LoVo (cell line): ENCODE measurements at regions not wholly inside any gene's neighbourhood (a gene's known extent, or its start where the extent isn't known, plus 50 kb on each side); places are given as distances from the start of the nearest gene placed in this dataset.
"Not testable (repeated sequence)": the region's sequence is repeated elsewhere in the genome, so short reads cannot be mapped to it uniquely, and the experiment has no call there.

Source experiments
- DNase-seq: peaks from one replicate; pipeline ENCODE4 v3.0.0-alpha.2; 2016; ENCODE audit warnings: low spot score

DNA sequence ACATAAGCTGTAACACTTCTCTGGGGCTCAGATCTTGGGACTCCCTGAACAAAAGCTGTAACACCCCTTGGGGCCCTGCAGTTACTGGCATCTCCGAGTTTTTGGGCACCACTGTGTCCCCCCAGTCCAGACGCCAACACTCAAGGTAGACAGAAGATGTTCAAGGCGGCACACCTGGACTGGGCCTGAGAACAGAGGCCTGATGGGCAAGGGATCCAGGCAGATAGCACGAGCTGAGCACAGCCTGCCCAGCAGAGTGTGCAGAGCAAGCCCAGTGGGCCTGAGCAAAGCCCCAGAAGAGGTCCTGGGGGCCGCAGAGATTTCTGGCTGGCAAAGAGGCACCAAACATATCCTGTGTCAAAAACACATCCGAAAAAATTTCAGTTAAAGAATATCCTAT, 1163.3 kb upstream of the PRR20A start:
- DNase-seq = no peak

DNA sequence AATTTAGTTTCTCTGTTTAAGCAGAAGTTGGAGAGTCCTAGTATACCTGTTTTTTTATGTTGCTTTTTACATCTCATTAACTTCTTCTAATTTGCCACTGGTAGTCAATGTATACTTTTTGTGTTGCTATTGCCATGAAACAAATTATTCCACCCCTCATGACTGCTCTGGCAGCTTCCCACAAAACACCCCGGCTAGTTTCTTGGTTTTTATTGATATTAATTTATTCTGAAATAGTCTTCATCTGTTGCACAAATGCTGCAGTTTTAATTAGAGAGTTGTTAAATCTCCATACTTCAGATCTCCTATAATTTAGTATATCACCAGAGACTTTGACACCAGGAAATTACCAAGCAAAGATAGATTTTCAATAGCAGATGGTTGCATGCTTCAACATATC, 1159.3 kb upstream of the PRR20A start:
- no peak for DNase-seq

- DNase-seq = not testable (repeated sequence)
Observed at GRCh38 chr13:55984026-55984425, 1156.7 kb upstream of the PRR20A start.

DNA sequence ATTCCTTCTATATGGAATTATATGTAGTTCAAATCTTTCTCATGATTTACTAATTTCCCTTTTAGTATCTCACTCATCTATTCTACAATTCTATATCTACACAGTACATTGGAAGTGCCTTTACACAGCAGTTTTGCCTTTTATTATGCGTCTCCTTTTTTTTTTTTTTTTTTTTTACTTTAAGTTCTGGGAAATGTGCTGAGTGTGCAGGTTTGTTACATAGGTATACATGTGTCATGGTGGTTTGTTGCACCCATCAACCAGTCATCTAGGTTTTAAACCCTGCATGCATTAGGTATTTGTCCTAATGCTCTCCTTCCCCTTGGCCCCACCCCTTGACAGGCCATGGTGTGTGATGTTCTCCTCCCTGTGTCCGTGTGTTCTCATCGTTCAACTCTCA, 1150.1 kb upstream of the PRR20A start:
- no peak for DNase-seq

GRCh38 chr13:55991666-55992065, 1149.1 kb upstream of the PRR20A start:
- no peak for DNase-seq

GRCh38 chr13:55992145-55992544, 1148.6 kb upstream of the PRR20A start:
- DNase-seq = no peak

GRCh38 chr13:55999709-56000108, 1141.0 kb upstream of the PRR20A start:
- no peak for DNase-seq

DNA sequence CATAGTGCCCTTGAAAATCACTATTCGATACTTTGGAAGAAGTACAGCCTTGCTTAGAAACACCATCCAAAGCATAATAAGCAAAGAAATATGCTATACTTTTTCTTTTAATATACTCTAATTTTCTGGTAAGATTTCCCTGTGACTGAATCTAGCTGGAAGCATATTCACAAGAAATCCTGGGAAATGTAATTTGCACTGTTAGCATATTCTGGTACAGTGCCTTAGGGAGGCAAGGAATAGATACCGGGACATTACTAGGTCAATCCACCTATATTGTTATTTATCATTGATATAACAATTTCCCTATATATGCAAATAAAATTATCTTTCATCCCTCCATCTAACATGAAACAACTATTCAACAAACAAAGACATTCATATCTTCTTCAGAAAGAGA, 1131.3 kb upstream of the PRR20A start:
- no peak for DNase-seq

GRCh38 chr13:56012644-56013043, 1128.1 kb upstream of the PRR20A start:
- no peak for DNase-seq

DNA sequence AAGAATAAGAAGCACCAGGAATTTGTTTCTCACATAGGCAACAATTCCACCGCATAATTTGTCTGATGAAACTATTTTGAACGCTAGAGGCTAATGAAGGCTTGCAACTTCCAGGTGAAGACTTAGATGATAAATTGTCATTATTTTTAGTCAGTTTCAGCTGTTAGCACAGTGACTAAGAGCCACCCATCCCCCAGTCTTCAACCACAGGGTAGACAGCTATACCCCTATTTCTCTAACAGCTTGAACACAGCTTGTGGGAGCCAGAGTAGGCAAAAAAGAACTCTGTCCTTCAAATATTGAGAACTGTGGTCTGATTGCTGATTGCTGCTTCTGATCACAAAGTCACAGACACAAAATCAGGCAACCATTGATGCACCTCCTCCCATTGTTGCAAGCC, 1124.8 kb upstream of the PRR20A start:
- DNase-seq = no peak

DNA sequence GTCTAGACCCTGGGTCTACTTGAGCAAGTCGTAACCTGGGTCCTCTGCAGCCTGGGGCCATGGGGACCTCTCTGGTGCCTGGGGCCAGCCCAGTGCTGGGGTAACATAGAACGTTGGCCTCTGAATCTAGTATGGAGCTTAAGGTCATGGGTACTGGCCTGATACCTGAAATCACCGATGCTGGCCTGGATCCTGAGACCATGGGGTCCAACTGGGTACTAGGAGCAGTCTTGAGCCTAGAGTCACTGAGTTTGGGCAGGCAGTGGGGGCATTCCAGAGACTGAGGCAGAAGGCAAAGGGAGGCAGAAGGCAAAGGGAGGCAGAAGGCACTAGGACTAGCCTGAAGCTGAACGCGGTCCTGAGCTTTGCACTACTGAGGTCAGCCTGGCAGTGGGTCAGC, 1121.1 kb upstream of the PRR20A start:
- no peak for DNase-seq

DNA sequence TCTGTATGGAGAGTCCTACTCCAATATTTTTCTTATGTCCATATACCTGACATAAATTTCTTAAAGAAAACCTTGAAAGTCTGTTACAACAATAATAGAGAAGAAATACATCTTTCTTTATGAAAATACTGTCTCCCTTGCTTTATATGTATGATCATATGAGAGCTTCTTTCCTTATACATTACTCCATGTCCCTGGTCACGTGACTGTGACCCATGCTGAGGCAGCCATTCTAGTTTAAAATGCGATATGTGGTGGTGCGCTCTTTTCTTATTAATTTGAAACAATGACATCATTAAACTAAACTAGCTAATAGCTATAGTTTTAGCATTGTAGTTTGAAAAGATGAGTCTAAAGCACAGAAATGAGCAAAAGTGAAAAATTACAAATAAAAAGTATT, 1120.3 kb upstream of the PRR20A start:
- no peak for DNase-seq

DNA sequence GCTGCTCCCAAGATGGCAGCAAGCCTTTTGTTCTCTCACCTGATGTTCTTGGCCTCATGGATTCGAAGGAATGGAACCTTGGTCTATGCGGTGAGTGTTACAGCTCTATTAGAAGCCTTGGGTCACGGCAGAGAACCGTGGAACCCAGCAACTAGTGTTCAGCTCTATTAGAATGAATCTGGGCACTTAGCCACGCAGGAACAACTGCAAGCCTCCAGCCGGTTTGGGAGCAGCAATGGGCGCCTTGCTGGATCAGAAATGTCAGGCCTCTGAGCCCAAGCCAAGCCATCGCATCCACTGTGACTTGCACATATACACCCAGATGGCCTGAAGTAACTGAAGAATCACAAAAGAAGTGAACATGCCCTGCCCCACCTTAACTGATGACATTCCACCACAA, 1100.7 kb upstream of the PRR20A start:
- DNase-seq = no peak

- no peak for DNase-seq
Observed at GRCh38 chr13:56066321-56066720, 1074.4 kb upstream of the PRR20A start.

GRCh38 chr13:56102641-56103040, 1038.1 kb upstream of the PRR20A start:
- DNase-seq = no peak

DNA sequence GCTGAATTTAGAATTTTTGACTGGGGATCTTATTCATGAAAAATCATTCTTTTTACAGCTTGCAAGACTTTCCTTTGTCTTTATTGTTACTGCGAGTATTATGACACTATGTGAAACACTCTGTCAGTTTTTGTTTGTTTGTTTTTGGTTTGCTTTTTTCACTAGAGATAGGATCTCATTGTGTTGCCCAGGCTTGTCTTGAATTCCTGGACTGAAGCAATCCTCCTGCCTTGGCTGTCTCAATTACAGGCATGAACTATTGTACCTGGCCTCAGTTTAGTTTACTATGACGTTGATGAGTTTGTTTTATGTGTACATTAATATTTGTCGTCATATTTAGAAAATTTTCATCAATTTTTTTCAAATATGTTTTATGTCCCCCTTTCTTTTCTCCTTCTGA, 1030.0 kb upstream of the PRR20A start:
- DNase-seq = no peak

GRCh38 chr13:56134524-56134923, 1006.2 kb upstream of the PRR20A start:
- no peak for DNase-seq

- DNase-seq = no peak
Observed at GRCh38 chr13:56166864-56167263, 973.9 kb upstream of the PRR20A start.

DNA sequence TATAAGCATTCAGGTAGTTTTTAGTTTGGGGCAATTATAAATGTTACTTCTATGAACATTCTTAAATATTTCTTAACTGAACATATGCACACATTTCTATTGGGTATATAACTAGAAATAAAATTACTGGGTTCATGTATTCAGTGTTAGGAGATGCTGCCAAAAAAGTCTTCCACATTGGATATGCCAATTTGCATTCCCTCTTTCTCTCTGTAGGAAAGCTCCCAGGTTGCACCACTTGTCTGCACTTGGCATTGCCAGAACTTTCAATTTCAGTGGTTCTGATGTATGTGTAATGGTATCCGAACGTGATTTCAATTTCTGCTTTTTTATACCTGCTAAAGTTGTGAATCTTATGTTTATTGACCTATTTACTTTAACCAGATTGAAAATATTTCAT, 972.1 kb upstream of the PRR20A start:
- DNase-seq = no peak

- no peak for DNase-seq
Observed at GRCh38 chr13:56173346-56173745, 967.4 kb upstream of the PRR20A start.

DNA sequence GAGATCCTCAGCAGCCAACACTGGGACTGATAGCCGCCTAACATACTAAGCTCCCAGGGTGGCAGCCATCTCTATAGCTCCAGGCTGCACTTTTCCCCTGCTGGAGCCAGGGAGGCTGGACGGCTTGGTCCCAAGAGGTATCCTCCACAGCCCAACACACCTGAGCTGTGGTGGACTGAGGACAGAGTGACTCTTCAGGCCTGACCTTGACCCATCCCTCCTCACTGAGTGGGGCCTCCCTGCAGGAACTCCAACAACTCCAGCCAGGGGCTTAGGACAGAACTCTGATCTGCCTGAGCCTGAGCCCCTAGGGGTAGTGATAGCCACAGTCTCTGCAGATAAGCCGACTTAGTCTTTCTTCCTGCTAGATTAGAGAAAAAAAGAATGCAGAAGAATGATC, 958.1 kb upstream of the PRR20A start:
- no peak for DNase-seq

- DNase-seq = no peak
Observed at GRCh38 chr13:56187331-56187730, 953.4 kb upstream of the PRR20A start.

- not testable (repeated sequence) for DNase-seq
Observed at GRCh38 chr13:56188582-56188981, 952.1 kb upstream of the PRR20A start.

DNA sequence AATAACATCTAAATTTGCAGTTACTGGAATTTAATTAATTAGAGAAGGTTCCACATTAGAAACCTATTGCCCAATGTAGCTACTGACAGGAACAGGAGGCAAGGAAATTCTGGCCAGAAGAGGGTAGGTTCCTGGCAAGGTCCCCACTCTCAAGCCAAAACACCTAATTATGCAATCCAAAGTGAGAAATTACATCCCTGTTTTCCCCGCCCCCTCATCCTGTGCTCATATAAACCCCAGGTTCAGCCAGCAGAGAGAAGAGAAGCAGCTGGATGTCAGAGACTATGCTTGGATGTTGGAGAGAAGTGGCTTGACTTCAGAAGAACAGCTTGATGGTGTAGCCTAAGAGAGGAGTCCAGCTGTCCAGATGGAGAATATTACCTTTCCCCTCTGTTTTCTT, 951.3 kb upstream of the PRR20A start:
- DNase-seq = no peak

GRCh38 chr13:56189978-56190377, 950.7 kb upstream of the PRR20A start:
- DNase-seq = no peak
